Astrocyte (in vitro differentiated cells and primary cell): ENCODE measurements at regions not wholly inside any gene's neighbourhood (a gene's known extent, or its start where the extent isn't known, plus 50 kb on each side); places are given as distances from the start of the nearest gene placed in this dataset.

Source experiments
- DNase-seq: peaks from one replicate; pipeline ENCODE4 v3.0.0-alpha.2; 2010; ENCODE audit warnings: low read depth
- FAIRE-seq: peaks from 2 replicates; lab custom pipeline; 2011; peaks lifted over from hg19 to GRCh38; lab: Jason Lieb, UNC
- H2AFZ ChIP-seq: 2 replicates; pipeline ENCODE4 v1.6.0; 2012; ENCODE audit warnings: low read depth, low read length, inconsistent platforms
- H3K27ac ChIP-seq: 2 replicates; pipeline ENCODE4 v1.5.1; 2011; ENCODE audit warnings: low read depth, low read length, inconsistent platforms
- H3K27me3 ChIP-seq: 2 replicates; pipeline ENCODE4 v1.6.0; 2011; ENCODE audit warnings: low read length, inconsistent platforms; ENCODE audit not compliant: insufficient read depth
- H3K36me3 ChIP-seq: 2 replicates; pipeline ENCODE4 v1.5.1; 2011; ENCODE audit warnings: low read length, inconsistent platforms; ENCODE audit not compliant: insufficient read depth
- H3K4me1 ChIP-seq: 2 replicates; pipeline ENCODE4 v1.5.1; 2011; ENCODE audit warnings: low read length, inconsistent platforms; ENCODE audit not compliant: insufficient read depth
- H3K4me2 ChIP-seq: 2 replicates; pipeline ENCODE4 v1.6.0; 2012; ENCODE audit warnings: low read length, inconsistent platforms
- H3K4me3 ChIP-seq: 2 replicates; pipeline ENCODE4 v1.5.1; 2011; ENCODE audit warnings: low read depth, mild to moderate bottlenecking, low read length, inconsistent platforms; ENCODE audit not compliant: insufficient read depth
- H3K79me2 ChIP-seq: 2 replicates; pipeline ENCODE4 v1.6.0; 2012; ENCODE audit warnings: mild to moderate bottlenecking, low read length, inconsistent platforms; ENCODE audit not compliant: insufficient read depth
- H3K9ac ChIP-seq: 2 replicates; pipeline ENCODE4 v1.6.0; 2012; ENCODE audit warnings: mild to moderate bottlenecking, low read length, inconsistent platforms
- H3K9me3 ChIP-seq: 2 replicates; pipeline ENCODE4 v1.5.1; 2012; ENCODE audit warnings: low read depth, mild to moderate bottlenecking, low read length, inconsistent platforms; ENCODE audit not compliant: insufficient read depth
- H4K20me1 ChIP-seq: 2 replicates; pipeline ENCODE4 v1.6.0; 2012; ENCODE audit warnings: low read length, inconsistent platforms; ENCODE audit not compliant: insufficient read depth
- H3K27ac Mint-ChIP-seq: one replicate; pipeline ENCODE4 v1.8.0; 2021; ENCODE audit warnings: mild to moderate bottlenecking, mixed read lengths; ENCODE audit not compliant: unreplicated experiment
- H3K27me3 Mint-ChIP-seq: one replicate; pipeline ENCODE4 v1.8.0; 2021; ENCODE audit warnings: low read depth, mixed read lengths; ENCODE audit not compliant: unreplicated experiment
- H3K36me3 Mint-ChIP-seq: one replicate; pipeline ENCODE4 v1.8.0; 2021; ENCODE audit warnings: low read depth, mixed read lengths; ENCODE audit not compliant: unreplicated experiment
- H3K4me1 Mint-ChIP-seq: one replicate; pipeline ENCODE4 v1.8.0; 2021; ENCODE audit warnings: low read depth, mixed read lengths; ENCODE audit not compliant: unreplicated experiment
- H3K4me3 Mint-ChIP-seq: one replicate; pipeline ENCODE4 v1.8.0; 2021; ENCODE audit warnings: mild to moderate bottlenecking, moderate library complexity, mixed read lengths; ENCODE audit not compliant: unreplicated experiment
- H3K9me3 Mint-ChIP-seq: one replicate; pipeline ENCODE4 v1.8.0; 2021; ENCODE audit warnings: mild to moderate bottlenecking, mixed read lengths; ENCODE audit not compliant: unreplicated experiment
- EZH2 ChIP-seq: IDR thresholded peaks from 2 replicates; pipeline ENCODE4 v1.6.1; 2012; ENCODE audit warnings: mild to moderate bottlenecking, low read length, inconsistent platforms; ENCODE audit not compliant: insufficient read depth
- TF ChIP-seq, protein P1 (sequence below): IDR thresholded peaks from 2 replicates; pipeline ENCODE4 v1.5.1; 2011; ENCODE audit warnings: low read depth, mild to moderate bottlenecking, inconsistent platforms, low read length, moderate library complexity; ENCODE audit not compliant: insufficient read depth

DNA sequence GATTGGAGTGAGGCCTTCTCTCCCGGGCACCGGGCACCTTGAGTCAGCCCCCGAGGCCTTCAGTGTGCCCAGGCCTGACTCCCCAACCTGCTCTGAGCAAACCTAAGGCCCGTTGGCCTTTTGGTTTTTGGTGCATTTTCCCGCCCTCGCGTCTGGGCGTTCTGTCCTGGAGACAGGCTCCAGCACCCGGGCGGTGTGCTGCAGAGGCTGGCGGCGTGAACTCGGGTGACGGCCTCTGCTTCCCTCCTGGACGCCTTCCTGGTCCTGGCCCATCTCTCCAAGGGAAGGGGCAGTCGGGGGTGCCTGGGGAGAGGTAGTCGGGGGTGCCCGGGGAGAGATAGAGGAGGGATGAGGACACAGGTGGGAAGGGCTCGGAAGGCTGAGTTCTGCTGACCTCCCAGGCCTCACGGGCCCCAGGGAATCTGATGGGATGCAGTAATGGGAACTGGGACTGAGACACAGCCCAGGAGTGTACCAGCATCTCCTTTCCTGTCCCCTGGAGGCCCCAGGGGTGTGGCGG lies 1326.4 kb downstream of the BRD1 start:
- Histone ChIP-seq H3K27ac (no peak overlapping the region), H3K4me2 (no peak overlapping the region)
- no peak overlapping the region for H3K27ac Mint-ChIP-seq

DNA sequence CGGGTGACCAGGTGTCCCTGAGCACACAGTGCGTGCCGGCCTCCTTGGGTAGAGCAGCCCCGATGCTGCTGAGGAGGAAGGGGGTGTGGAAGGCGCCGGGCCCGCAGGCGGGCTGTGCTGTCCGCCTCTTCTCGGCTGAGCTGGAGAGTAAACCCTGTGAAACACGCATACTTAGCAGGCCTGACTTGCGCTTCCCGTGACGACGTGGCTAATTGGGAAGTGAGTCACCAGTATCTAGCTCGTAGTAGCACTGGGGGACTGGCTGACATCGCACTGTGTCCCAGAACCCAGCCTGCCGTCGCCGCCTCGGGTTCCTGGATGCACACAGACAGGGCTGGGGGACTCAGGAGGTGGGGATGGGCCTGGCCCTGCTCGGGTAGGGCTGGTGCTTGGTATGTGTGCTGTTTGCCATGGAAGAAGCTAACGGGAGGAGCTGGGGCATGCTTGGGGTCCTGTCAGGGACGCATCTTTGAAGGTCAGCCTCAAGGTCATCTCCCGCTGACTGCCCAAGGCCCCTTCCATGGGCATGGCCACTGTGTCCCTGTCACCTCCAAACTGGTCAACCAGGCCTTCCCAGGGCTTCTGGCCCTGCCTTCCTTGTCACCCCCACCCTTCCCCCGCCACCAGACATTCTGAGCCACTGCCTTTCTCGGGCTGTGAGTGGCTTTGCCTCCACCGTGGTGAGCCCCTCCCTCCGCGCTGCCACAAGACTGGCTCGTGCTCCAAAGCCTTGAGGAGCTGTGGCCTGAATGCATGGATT lies 1327.0 kb downstream of the BRD1 start:
- H3K9me3 ChIP-seq, result no peaks in the 10 kb centered on the region
- no peaks in the 10 kb centered on the region for H3K79me2 ChIP-seq
- no peaks in the 10 kb centered on the region for H3K36me3 ChIP-seq
- H3K4me2 ChIP-seq, result peak overlapping the region; percentile 66
- H4K20me1 ChIP-seq, result no peaks in the 10 kb centered on the region
- H3K27ac ChIP-seq, result peak overlapping the region; percentile 40
- H2AFZ ChIP-seq, result peak overlapping the region; percentile 89
- H3K9ac ChIP-seq, result peak overlapping the region; percentile 61
- H3K27me3 Mint-ChIP-seq, result peaks cover 6% of the 10 kb centered on the region
- H3K36me3 Mint-ChIP-seq, result no peaks in the 10 kb centered on the region
- H3K4me3 ChIP-seq, result no peak overlapping the region
- DNase-seq, result peak; percentile 93
- peak; percentile 13 for FAIRE-seq
- H3K27ac Mint-ChIP-seq, result no peak overlapping the region
- no peak for TF ChIP-seq EZH2
- TF ChIP-seq, protein P1, sequence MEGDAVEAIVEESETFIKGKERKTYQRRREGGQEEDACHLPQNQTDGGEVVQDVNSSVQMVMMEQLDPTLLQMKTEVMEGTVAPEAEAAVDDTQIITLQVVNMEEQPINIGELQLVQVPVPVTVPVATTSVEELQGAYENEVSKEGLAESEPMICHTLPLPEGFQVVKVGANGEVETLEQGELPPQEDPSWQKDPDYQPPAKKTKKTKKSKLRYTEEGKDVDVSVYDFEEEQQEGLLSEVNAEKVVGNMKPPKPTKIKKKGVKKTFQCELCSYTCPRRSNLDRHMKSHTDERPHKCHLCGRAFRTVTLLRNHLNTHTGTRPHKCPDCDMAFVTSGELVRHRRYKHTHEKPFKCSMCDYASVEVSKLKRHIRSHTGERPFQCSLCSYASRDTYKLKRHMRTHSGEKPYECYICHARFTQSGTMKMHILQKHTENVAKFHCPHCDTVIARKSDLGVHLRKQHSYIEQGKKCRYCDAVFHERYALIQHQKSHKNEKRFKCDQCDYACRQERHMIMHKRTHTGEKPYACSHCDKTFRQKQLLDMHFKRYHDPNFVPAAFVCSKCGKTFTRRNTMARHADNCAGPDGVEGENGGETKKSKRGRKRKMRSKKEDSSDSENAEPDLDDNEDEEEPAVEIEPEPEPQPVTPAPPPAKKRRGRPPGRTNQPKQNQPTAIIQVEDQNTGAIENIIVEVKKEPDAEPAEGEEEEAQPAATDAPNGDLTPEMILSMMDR, result no peak
- no peak overlapping the region for H3K4me3 Mint-ChIP-seq
- peaks cover 8% of the 10 kb centered on the region for H3K4me1 Mint-ChIP-seq
- H3K4me1 ChIP-seq, result peaks cover 11% of the 10 kb centered on the region
- no peaks in the 10 kb centered on the region for H3K27me3 ChIP-seq
- H3K9me3 Mint-ChIP-seq, result no peaks in the 10 kb centered on the region

More for the DNA sequence above, 1326.4 kb downstream of the BRD1 start:
- no peaks in the 10 kb centered on the region for H4K20me1 ChIP-seq
- Mint-ChIP-seq H3K4me1 (peaks cover 8% of the 10 kb centered on the region), H3K36me3 (no peaks in the 10 kb centered on the region), H3K27me3 (peaks cover 2% of the 10 kb centered on the region), H3K9me3 (no peaks in the 10 kb centered on the region), H3K4me3 (no peak overlapping the region)
- DNase-seq (no peak), FAIRE-seq (no peak)
- no peak overlapping the region for H3K9ac ChIP-seq
- H3K79me2 ChIP-seq, result no peaks in the 10 kb centered on the region
- no peaks in the 10 kb centered on the region for H3K27me3 ChIP-seq
- H3K9me3 ChIP-seq, result no peaks in the 10 kb centered on the region
- TF ChIP-seq EZH2, result no peak
- TF ChIP-seq, protein P1, result no peak
- no peaks in the 10 kb centered on the region for H3K36me3 ChIP-seq
- H2AFZ ChIP-seq, result no peak overlapping the region
- no peak overlapping the region for H3K4me3 ChIP-seq
- H3K4me1 ChIP-seq, result peaks cover 11% of the 10 kb centered on the region
